HepG2 (cell line): ENCODE measurements at regions not wholly inside any gene's neighbourhood (a gene's known extent, or its start where the extent isn't known, plus 50 kb on each side); places are given as distances from the start of the nearest gene placed in this dataset.

ENCODE experiments used
- JUNB ChIP-seq: sonication (generic); formaldehyde crosslinking; IDR thresholded peaks from 2 replicates; pipeline ENCODE4 v1.8.0; 2022; ENCODE audit warnings: missing genetic modification reagents, mild to moderate bottlenecking, borderline replicate concordance
- POLR2A ChIP-seq, 2 experiments: IDR thresholded peaks; 2 replicates each; pipeline ENCODE4 v1.6.1; 2011; ENCODE audit warnings: low read depth in 2 of 2, low read length in 2 of 2, mild to moderate bottlenecking in 1 of 2, moderate library complexity in 1 of 2; ENCODE audit not compliant: insufficient read depth in 1 of 2
- ZNF577 ChIP-seq: sonication (generic); formaldehyde crosslinking; IDR thresholded peaks from 2 replicates; pipeline ENCODE4 v1.4.0; 2020; ENCODE audit warnings: mild to moderate bottlenecking, low read depth, missing genetic modification reagents, borderline replicate concordance
- TF ChIP-seq, protein P1 (sequence below): IDR thresholded peaks from 2 replicates; pipeline ENCODE4 v1.4.0; 2020; ENCODE audit warnings: mild to moderate bottlenecking, missing genetic modification reagents
- TF ChIP-seq, protein P2 (sequence below): sonication (generic); formaldehyde crosslinking; IDR thresholded peaks from 2 replicates; pipeline ENCODE4 v1.5.0; 2020; ENCODE audit warnings: mild to moderate bottlenecking, missing genetic modification reagents, moderate library complexity
- TF ChIP-seq, protein P3 (sequence below): IDR thresholded peaks from 2 replicates; pipeline ENCODE4 v1.6.1; 2016; ENCODE audit warnings: control low read depth

DNA sequence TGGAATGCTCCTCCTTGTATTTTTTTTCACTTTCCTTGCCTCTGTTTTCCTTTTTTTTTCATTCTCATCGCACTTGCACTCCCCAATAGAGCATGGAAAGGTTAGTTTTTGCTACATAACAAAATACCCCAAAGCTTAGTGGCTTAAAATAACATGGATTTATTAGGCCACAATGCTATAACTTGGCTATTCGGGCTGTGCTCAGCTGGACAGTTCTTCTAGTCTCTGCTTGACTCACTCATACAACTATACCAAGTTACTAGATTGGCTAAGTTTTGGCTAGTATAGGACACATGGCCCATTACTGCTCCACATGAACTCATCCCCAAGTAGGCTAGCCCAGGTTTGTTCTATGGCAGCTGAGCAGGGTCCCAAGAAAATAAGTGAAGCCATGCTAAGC is 94.5 kb upstream of the ANKEF1 start:
- TF ChIP-seq, protein P1, sequence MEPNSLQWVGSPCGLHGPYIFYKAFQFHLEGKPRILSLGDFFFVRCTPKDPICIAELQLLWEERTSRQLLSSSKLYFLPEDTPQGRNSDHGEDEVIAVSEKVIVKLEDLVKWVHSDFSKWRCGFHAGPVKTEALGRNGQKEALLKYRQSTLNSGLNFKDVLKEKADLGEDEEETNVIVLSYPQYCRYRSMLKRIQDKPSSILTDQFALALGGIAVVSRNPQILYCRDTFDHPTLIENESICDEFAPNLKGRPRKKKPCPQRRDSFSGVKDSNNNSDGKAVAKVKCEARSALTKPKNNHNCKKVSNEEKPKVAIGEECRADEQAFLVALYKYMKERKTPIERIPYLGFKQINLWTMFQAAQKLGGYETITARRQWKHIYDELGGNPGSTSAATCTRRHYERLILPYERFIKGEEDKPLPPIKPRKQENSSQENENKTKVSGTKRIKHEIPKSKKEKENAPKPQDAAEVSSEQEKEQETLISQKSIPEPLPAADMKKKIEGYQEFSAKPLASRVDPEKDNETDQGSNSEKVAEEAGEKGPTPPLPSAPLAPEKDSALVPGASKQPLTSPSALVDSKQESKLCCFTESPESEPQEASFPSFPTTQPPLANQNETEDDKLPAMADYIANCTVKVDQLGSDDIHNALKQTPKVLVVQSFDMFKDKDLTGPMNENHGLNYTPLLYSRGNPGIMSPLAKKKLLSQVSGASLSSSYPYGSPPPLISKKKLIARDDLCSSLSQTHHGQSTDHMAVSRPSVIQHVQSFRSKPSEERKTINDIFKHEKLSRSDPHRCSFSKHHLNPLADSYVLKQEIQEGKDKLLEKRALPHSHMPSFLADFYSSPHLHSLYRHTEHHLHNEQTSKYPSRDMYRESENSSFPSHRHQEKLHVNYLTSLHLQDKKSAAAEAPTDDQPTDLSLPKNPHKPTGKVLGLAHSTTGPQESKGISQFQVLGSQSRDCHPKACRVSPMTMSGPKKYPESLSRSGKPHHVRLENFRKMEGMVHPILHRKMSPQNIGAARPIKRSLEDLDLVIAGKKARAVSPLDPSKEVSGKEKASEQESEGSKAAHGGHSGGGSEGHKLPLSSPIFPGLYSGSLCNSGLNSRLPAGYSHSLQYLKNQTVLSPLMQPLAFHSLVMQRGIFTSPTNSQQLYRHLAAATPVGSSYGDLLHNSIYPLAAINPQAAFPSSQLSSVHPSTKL (CRISPR knock-in tag), result no peak
- TF ChIP-seq ZNF577 (CRISPR knock-in tag) (no peak), JUNB (CRISPR knock-in tag) (no peak), POLR2A (IDR thresholded peaks at IDR 0.05; ENCODE audit: insufficient read depth in 1 of 2, low read depth in 2 of 2, low read length in 2 of 2) (no peak)
- TF ChIP-seq, protein P2, sequence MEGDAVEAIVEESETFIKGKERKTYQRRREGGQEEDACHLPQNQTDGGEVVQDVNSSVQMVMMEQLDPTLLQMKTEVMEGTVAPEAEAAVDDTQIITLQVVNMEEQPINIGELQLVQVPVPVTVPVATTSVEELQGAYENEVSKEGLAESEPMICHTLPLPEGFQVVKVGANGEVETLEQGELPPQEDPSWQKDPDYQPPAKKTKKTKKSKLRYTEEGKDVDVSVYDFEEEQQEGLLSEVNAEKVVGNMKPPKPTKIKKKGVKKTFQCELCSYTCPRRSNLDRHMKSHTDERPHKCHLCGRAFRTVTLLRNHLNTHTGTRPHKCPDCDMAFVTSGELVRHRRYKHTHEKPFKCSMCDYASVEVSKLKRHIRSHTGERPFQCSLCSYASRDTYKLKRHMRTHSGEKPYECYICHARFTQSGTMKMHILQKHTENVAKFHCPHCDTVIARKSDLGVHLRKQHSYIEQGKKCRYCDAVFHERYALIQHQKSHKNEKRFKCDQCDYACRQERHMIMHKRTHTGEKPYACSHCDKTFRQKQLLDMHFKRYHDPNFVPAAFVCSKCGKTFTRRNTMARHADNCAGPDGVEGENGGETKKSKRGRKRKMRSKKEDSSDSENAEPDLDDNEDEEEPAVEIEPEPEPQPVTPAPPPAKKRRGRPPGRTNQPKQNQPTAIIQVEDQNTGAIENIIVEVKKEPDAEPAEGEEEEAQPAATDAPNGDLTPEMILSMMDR (CRISPR knock-in tag), result no peak
- TF ChIP-seq, protein P3, sequence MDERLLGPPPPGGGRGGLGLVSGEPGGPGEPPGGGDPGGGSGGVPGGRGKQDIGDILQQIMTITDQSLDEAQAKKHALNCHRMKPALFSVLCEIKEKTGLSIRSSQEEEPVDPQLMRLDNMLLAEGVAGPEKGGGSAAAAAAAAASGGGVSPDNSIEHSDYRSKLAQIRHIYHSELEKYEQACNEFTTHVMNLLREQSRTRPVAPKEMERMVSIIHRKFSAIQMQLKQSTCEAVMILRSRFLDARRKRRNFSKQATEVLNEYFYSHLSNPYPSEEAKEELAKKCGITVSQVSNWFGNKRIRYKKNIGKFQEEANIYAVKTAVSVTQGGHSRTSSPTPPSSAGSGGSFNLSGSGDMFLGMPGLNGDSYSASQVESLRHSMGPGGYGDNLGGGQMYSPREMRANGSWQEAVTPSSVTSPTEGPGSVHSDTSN (CRISPR knock-in tag), result no peak
